ENCODE measurements at regions not wholly inside any gene's neighbourhood (a gene's known extent, or its start where the extent isn't known, plus 50 kb on each side); places are given as distances from the start of the nearest gene placed in this dataset.
A peak's percentile ranks its signal among the peaks of the same experiment; 100 is the strongest.

DNA sequence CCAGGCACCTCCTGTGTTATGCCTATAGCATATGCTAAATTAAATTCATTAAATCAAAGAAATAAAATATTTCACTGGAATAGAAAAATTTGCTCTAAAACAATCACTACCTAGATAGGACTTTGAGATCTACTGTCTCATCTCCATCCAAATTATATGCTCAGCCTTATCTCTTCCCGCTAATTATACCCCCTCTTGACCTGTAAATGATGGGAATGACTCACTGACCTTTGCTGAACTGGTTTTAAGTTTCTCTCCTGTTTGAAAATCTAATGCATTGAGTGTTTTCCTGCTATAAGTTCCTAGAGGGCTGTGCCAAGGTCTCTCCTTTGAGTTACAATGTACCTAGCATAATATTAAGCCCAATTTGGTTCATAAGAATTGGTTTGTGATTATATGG lies 110.1 kb downstream of the BMP2 start:
- Histone ChIP-seq H3K4me3 (ENCODE audit: low read depth, low read length) (no peak overlapping the region), H3K9me3 (ENCODE audit: control insufficient read depth, insufficient read depth, low read depth, low read length) (no peaks in the 10 kb centered on the region), H3K36me3 (ENCODE audit: control insufficient read depth in 2 of 2, insufficient read depth in 1 of 2, low read length in 2 of 2) (no peaks in the 10 kb centered on the region), H3K4me1 (ENCODE audit: control insufficient read depth, insufficient read depth, low read length) (peaks cover 5% of the 10 kb centered on the region), H3K27ac (ENCODE audit: extremely low read depth, low read depth, low read length) (no peak overlapping the region)
- TF ChIP-seq, protein P1, sequence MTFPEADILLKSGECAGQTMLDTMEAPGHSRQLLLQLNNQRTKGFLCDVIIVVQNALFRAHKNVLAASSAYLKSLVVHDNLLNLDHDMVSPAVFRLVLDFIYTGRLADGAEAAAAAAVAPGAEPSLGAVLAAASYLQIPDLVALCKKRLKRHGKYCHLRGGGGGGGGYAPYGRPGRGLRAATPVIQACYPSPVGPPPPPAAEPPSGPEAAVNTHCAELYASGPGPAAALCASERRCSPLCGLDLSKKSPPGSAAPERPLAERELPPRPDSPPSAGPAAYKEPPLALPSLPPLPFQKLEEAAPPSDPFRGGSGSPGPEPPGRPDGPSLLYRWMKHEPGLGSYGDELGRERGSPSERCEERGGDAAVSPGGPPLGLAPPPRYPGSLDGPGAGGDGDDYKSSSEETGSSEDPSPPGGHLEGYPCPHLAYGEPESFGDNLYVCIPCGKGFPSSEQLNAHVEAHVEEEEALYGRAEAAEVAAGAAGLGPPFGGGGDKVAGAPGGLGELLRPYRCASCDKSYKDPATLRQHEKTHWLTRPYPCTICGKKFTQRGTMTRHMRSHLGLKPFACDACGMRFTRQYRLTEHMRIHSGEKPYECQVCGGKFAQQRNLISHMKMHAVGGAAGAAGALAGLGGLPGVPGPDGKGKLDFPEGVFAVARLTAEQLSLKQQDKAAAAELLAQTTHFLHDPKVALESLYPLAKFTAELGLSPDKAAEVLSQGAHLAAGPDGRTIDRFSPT (tag by site-specific recombination; IDR thresholded peaks at IDR 0.05): 0 out of 2 replicates have a peak, but pooled peaks have one; percentile 51
- peak; percentile 42; the same call in 1 of the 2 replicates for TF ChIP-seq TCF7L2 (IDR thresholded peaks at IDR 0.05; ENCODE audit: borderline replicate concordance, low read depth, low read length)
- TF ChIP-seq, protein P2, sequence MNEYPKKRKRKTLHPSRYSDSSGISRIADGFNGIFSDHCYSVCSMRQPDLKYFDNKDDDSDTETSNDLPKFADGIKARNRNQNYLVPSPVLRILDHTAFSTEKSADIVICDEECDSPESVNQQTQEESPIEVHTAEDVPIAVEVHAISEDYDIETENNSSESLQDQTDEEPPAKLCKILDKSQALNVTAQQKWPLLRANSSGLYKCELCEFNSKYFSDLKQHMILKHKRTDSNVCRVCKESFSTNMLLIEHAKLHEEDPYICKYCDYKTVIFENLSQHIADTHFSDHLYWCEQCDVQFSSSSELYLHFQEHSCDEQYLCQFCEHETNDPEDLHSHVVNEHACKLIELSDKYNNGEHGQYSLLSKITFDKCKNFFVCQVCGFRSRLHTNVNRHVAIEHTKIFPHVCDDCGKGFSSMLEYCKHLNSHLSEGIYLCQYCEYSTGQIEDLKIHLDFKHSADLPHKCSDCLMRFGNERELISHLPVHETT (tag by site-specific recombination; IDR thresholded peaks at IDR 0.05): no peak
- no peak for TF ChIP-seq KLF16 (tag by site-specific recombination; IDR thresholded peaks at IDR 0.05)
- no peak for TF ChIP-seq ZIC2 (tag by site-specific recombination; IDR thresholded peaks at IDR 0.05)
- CTCF ChIA-PET: no interaction called here
- POLR2A ChIA-PET: no interaction called here

DNA sequence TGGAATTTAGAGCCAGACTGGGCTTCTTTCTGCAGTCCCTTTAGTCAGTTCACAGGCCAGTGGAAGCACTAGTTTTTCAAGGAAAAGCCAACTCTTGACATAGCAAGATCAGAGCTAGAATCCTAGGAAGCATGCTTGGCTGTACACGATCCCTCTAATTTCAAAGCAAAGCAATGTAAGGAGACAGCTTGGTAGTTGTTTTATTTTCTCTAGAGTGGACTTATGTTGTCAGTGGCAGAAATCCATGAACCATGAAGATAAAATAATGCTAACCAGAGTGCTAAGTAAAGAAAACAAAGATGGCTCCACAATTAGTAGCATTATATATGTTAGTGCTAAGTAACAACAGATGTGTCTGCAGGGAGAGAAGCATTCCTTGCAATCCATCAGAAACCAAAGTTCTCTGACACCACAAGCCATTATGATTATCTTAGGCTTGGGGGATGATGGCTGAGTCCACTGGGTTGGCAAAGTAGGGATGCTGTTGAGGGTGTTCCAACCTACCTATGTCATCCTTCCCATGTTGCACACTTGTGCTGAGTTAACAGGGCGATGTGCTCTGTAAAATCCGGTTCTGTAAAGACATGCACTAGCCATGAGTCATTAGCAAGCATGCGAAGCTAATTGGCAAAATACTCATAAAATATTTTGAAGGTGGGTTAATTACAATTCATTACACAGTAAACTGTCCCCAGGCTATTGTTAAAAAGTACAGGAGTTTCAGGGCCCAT lies 115.2 kb downstream of the BMP2 start:
- ChIA-PET POLR2A (no interaction called here), CTCF (no interaction called here)
- Histone ChIP-seq H3K4me3 (ENCODE audit: low read depth, low read length) (no peak overlapping the region), H3K36me3 (ENCODE audit: control insufficient read depth in 2 of 2, insufficient read depth in 1 of 2, low read length in 2 of 2) (no peaks in the 10 kb centered on the region), H3K4me1 (ENCODE audit: control insufficient read depth, insufficient read depth, low read length) (peaks cover 8% of the 10 kb centered on the region), H3K9me3 (ENCODE audit: control insufficient read depth, insufficient read depth, low read depth, low read length) (no peaks in the 10 kb centered on the region), H3K27ac (ENCODE audit: extremely low read depth, low read depth, low read length) (no peak overlapping the region)
- TF ChIP-seq ZNF548 (tag by site-specific recombination; IDR thresholded peaks at IDR 0.05) (no peak), ZNF660 (tag by site-specific recombination; IDR thresholded peaks at IDR 0.05) (no peak), ZNF48 (tag by site-specific recombination; IDR thresholded peaks at IDR 0.05) (no peak), YY1 (tag by site-specific recombination; IDR thresholded peaks at IDR 0.05) (no peak), ZNF843 (tag by site-specific recombination; IDR thresholded peaks at IDR 0.05) (no peak)
- TF ChIP-seq, protein P3, sequence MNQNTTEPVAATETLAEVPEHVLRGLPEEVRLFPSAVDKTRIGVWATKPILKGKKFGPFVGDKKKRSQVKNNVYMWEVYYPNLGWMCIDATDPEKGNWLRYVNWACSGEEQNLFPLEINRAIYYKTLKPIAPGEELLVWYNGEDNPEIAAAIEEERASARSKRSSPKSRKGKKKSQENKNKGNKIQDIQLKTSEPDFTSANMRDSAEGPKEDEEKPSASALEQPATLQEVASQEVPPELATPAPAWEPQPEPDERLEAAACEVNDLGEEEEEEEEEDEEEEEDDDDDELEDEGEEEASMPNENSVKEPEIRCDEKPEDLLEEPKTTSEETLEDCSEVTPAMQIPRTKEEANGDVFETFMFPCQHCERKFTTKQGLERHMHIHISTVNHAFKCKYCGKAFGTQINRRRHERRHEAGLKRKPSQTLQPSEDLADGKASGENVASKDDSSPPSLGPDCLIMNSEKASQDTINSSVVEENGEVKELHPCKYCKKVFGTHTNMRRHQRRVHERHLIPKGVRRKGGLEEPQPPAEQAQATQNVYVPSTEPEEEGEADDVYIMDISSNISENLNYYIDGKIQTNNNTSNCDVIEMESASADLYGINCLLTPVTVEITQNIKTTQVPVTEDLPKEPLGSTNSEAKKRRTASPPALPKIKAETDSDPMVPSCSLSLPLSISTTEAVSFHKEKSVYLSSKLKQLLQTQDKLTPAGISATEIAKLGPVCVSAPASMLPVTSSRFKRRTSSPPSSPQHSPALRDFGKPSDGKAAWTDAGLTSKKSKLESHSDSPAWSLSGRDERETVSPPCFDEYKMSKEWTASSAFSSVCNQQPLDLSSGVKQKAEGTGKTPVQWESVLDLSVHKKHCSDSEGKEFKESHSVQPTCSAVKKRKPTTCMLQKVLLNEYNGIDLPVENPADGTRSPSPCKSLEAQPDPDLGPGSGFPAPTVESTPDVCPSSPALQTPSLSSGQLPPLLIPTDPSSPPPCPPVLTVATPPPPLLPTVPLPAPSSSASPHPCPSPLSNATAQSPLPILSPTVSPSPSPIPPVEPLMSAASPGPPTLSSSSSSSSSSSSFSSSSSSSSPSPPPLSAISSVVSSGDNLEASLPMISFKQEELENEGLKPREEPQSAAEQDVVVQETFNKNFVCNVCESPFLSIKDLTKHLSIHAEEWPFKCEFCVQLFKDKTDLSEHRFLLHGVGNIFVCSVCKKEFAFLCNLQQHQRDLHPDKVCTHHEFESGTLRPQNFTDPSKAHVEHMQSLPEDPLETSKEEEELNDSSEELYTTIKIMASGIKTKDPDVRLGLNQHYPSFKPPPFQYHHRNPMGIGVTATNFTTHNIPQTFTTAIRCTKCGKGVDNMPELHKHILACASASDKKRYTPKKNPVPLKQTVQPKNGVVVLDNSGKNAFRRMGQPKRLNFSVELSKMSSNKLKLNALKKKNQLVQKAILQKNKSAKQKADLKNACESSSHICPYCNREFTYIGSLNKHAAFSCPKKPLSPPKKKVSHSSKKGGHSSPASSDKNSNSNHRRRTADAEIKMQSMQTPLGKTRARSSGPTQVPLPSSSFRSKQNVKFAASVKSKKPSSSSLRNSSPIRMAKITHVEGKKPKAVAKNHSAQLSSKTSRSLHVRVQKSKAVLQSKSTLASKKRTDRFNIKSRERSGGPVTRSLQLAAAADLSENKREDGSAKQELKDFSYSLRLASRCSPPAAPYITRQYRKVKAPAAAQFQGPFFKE (tag by site-specific recombination; IDR thresholded peaks at IDR 0.05; ENCODE audit: borderline replicate concordance): no peak
- TF ChIP-seq, protein P4, sequence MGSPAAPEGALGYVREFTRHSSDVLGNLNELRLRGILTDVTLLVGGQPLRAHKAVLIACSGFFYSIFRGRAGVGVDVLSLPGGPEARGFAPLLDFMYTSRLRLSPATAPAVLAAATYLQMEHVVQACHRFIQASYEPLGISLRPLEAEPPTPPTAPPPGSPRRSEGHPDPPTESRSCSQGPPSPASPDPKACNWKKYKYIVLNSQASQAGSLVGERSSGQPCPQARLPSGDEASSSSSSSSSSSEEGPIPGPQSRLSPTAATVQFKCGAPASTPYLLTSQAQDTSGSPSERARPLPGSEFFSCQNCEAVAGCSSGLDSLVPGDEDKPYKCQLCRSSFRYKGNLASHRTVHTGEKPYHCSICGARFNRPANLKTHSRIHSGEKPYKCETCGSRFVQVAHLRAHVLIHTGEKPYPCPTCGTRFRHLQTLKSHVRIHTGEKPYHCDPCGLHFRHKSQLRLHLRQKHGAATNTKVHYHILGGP (tag by site-specific recombination; IDR thresholded peaks at IDR 0.05): no peak
- TF ChIP-seq, protein P5, sequence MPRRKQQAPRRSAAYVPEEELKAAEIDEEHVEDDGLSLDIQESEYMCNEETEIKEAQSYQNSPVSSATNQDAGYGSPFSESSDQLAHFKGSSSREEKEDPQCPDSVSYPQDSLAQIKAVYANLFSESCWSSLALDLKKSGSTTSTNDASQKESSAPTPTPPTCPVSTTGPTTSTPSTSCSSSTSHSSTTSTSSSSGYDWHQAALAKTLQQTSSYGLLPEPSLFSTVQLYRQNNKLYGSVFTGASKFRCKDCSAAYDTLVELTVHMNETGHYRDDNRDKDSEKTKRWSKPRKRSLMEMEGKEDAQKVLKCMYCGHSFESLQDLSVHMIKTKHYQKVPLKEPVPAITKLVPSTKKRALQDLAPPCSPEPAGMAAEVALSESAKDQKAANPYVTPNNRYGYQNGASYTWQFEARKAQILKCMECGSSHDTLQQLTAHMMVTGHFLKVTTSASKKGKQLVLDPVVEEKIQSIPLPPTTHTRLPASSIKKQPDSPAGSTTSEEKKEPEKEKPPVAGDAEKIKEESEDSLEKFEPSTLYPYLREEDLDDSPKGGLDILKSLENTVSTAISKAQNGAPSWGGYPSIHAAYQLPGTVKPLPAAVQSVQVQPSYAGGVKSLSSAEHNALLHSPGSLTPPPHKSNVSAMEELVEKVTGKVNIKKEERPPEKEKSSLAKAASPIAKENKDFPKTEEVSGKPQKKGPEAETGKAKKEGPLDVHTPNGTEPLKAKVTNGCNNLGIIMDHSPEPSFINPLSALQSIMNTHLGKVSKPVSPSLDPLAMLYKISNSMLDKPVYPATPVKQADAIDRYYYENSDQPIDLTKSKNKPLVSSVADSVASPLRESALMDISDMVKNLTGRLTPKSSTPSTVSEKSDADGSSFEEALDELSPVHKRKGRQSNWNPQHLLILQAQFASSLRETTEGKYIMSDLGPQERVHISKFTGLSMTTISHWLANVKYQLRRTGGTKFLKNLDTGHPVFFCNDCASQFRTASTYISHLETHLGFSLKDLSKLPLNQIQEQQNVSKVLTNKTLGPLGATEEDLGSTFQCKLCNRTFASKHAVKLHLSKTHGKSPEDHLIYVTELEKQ (tag by site-specific recombination; IDR thresholded peaks at IDR 0.05; ENCODE audit: borderline replicate concordance): no peak
- TF ChIP-seq, protein P6, sequence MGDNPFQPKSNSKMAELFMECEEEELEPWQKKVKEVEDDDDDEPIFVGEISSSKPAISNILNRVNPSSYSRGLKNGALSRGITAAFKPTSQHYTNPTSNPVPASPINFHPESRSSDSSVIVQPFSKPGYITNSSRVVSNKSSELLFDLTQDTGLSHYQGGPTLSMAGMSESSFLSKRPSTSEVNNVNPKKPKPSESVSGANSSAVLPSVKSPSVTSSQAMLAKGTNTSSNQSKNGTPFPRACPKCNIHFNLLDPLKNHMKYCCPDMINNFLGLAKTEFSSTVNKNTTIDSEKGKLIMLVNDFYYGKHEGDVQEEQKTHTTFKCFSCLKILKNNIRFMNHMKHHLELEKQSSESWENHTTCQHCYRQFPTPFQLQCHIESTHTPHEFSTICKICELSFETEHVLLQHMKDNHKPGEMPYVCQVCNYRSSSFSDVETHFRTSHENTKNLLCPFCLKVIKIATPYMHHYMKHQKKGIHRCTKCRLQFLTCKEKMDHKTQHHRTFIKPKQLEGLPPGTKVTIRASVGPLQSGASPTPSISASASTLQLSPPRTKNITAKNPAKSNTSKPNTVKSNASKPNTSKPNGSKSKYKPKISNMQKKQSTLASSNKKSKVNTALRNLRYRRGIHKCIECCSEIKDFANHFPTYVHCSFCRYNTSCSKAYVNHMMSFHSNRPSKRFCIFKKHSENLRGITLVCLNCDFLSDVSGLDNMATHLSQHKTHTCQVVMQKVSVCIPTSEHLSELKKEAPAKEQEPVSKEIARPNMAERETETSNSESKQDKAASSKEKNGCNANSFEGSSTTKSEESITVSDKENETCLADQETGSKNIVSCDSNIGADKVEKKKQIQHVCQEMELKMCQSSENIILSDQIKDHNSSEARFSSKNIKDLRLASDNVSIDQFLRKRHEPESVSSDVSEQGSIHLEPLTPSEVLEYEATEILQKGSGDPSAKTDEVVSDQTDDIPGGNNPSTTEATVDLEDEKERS (tag by site-specific recombination; IDR thresholded peaks at IDR 0.05): no peak
